Choroid plexus epithelial cell (primary cell): ENCODE measurements at regions not wholly inside any gene's neighbourhood (a gene's known extent, or its start where the extent isn't known, plus 50 kb on each side); places are given as distances from the start of the nearest gene placed in this dataset.

ENCODE experiments used
- DNase-seq: peaks from one replicate; pipeline ENCODE4 v3.0.0-alpha.2; 2010; ENCODE audit warnings: low read depth
- H3K4me3 ChIP-seq: 2 replicates; pipeline ENCODE4 v1.5.1; 2011; ENCODE audit warnings: low read depth, mild to moderate bottlenecking, control low read depth, low read length, moderate library complexity
- TF ChIP-seq, protein P1 (sequence below): conservative IDR thresholded peaks from 2 replicates; pipeline ENCODE4 v1.5.1; 2011; ENCODE audit warnings: low read depth, mild to moderate bottlenecking, control low read depth, inconsistent platforms, low read length, moderate library complexity

DNA sequence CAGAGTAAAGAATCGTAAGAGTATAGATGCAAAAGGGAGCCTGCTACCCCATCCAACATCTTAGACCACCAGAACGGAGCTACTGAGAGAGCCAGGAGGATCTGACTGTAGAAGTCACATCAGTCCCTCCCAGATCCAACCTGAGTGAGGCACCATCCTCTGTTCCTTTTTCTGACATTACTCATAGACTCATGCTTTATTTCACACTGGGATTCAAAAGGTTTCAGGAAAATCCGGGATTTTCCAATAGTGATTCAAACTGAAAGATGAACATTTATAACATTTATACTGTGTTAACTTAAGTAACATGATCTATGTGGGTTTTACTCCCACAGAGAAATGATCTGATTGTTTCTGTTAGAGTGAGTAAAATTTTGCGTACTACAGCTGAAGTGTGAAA is 868.6 kb upstream of the GJE1 start:
- TF ChIP-seq, protein P1, sequence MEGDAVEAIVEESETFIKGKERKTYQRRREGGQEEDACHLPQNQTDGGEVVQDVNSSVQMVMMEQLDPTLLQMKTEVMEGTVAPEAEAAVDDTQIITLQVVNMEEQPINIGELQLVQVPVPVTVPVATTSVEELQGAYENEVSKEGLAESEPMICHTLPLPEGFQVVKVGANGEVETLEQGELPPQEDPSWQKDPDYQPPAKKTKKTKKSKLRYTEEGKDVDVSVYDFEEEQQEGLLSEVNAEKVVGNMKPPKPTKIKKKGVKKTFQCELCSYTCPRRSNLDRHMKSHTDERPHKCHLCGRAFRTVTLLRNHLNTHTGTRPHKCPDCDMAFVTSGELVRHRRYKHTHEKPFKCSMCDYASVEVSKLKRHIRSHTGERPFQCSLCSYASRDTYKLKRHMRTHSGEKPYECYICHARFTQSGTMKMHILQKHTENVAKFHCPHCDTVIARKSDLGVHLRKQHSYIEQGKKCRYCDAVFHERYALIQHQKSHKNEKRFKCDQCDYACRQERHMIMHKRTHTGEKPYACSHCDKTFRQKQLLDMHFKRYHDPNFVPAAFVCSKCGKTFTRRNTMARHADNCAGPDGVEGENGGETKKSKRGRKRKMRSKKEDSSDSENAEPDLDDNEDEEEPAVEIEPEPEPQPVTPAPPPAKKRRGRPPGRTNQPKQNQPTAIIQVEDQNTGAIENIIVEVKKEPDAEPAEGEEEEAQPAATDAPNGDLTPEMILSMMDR = no peak
- no peak for DNase-seq
- H3K4me3 ChIP-seq = no peak overlapping the region

DNA sequence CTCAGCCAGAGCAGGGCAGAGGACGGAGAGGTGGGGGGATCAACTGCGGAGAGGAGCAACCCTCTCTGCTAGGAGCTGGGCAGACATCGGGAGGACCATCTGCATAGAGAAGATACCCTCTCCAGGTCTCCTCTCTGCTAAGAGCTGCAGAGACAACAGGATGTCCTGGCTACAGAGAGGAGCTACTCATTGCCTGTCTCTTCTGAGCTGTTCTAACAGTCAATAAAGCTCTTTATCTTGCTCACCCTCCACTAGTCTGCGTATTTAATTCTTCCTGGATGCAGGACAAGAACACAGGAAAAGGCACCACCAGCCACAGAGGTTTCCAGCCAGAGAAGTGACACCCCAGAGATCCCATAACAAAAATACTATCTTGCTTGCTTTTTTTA is 871.1 kb upstream of the GJE1 start:
- no peak overlapping the region for H3K4me3 ChIP-seq
- TF ChIP-seq, protein P1 = no peak
- DNase-seq = no peak

DNA sequence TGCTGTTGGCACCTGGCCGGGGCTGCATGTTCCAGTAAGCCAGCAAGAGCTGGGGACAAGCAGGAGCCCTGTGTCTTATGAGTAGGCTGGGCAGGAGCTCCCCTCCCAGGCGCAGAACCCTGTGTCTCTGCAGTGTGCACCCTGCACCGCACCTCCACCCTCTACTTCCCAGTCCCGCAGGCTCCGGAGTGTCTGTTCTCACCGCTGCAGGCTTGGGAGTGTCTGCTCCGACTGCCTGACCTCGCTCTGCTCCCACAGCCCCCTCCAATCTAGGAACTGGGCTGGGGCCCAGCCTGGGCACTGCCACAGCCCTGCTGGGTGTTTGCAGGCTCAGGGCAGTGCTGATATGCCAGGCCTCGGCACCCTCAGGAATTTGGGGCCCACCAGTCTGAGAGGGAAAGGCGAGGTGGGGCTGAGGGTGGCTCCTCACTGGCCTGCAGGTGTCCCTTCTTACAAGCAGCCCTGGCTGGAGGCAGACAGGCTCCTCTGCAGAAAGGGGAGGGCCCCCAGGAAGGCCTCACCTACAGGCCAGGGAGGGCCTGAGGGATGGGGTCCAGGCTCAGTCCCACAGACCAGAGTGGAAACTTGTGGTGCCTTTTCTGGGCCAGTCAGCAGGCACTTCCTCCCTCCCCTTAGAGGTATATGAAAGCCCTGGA is 871.6 kb upstream of the GJE1 start:
- no peak overlapping the region for H3K4me3 ChIP-seq
- no peak for DNase-seq
- TF ChIP-seq, protein P1 = no peak

DNA sequence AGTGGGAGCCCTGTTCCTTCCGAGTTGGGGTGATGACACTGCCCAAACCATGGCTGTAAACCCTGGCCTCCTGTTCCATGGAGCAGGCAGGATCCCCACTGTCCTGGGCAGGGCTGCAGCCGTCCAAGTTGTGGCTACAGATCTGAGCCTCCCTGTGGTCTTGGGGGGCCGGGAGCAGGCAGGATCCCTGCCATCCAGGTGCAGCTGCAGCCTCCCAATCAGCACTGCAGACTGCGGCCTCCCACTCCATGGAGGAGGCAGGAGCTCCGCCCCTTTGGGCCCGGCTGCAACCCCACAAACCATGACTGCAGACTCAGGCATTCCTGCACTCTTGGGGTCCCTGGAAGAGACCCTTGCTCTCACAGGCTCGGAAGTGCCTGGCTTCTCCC is 872.1 kb upstream of the GJE1 start:
- no peak overlapping the region for H3K4me3 ChIP-seq
- no peak for DNase-seq
- TF ChIP-seq, protein P1 = no peak

DNA sequence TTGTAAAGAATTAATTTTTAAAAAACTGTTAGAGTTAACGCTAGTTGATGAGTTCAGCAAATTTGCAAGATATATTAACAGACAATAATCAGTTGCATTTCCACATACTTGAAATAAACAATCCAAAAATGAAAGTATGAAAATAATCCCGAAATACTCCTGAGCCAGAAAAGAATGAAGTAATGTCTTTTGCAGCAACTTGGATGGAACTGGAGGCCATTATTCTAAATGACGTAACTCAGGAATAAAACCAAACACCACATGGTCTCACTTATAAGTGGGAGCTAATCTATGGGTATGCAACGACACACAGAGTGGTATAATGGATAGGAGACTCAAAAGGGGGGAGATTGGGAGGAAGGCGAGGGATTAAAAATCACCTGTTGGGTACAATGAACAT is 872.9 kb upstream of the GJE1 start:
- H3K4me3 ChIP-seq = no peak overlapping the region
- TF ChIP-seq, protein P1 = no peak
- DNase-seq = no peak

DNA sequence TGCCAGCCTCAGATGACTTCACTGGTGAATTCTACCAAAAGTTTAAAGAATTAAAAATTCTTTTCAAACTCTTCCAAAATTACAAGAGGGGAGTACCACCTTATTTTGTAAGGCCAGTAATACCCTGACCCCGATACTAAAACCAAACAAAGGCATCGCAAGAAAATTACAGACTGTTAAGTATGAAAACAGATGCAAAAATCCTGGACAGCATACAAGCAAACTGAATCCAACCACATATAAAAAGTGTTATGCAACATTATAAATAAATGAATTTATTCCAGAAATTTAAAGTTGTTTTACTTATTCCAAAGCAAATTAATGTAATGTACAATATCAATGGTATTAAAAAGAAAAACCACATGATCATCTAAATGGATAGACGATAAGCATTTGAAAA is 873.6 kb upstream of the GJE1 start:
- H3K4me3 ChIP-seq = no peak overlapping the region
- no peak for DNase-seq
- TF ChIP-seq, protein P1 = no peak

DNA sequence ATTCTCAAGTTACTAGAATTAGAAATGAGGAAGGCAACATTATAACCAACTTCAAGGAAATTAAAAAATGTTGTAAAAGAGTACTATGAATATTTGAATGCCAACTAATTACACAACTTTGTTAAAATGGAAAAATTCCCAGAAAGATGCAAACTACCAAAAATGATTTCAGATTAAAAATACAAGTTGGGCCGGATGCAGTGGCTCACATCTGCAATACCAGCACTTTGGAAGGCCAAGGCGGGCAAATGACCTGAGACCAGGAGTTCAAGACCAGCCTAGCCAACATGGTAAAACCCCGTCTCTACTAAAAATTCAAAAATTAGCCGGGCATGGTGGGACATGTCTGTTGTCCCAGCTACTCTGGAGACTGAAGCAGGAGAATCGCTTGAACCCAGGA is 874.2 kb upstream of the GJE1 start:
- H3K4me3 ChIP-seq = no peak overlapping the region
- DNase-seq = no peak

More for the DNA sequence above, 874.2 kb upstream of the GJE1 start:
- TF ChIP-seq, protein P1 = no peak
